ENCODE measurements at regions not wholly inside any gene's neighbourhood (a gene's known extent, or its start where the extent isn't known, plus 50 kb on each side); places are given as distances from the start of the nearest gene placed in this dataset.

DNA sequence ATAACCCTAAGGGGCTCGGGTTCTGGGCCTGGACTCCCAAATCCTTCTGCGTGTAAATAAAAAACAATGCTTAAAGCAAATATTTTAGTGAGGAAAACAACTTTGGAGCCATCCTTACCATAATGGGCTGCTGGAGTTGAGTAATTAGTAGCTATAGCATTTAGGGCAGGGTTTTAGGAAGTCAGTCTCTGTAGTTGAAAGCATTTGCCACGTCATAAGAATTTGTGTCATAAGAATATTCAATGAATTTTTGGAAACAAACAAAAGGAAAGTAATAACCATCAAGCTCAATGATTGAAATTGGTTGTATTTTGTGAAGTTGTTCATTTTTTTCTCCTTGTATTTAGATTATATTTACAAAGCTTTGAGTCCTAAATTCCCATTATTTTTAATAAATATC lies 114.8 kb upstream of the ELL2 start:
- H3K9me3 Mint-ChIP-seq, result no peaks in the 10 kb centered on the region
- no peaks in the 10 kb centered on the region for H3K4me1 Mint-ChIP-seq
- H3K27ac Mint-ChIP-seq (ENCODE audit: unreplicated experiment), result no peak overlapping the region
- H3K4me3 Mint-ChIP-seq, result no peak overlapping the region
- H3K36me3 Mint-ChIP-seq (ENCODE audit: low read depth), result no peaks in the 10 kb centered on the region
- no peaks in the 10 kb centered on the region for H3K27me3 Mint-ChIP-seq (ENCODE audit: low read depth)
- TF ChIP-seq, protein P1, sequence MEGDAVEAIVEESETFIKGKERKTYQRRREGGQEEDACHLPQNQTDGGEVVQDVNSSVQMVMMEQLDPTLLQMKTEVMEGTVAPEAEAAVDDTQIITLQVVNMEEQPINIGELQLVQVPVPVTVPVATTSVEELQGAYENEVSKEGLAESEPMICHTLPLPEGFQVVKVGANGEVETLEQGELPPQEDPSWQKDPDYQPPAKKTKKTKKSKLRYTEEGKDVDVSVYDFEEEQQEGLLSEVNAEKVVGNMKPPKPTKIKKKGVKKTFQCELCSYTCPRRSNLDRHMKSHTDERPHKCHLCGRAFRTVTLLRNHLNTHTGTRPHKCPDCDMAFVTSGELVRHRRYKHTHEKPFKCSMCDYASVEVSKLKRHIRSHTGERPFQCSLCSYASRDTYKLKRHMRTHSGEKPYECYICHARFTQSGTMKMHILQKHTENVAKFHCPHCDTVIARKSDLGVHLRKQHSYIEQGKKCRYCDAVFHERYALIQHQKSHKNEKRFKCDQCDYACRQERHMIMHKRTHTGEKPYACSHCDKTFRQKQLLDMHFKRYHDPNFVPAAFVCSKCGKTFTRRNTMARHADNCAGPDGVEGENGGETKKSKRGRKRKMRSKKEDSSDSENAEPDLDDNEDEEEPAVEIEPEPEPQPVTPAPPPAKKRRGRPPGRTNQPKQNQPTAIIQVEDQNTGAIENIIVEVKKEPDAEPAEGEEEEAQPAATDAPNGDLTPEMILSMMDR (conservative IDR thresholded peaks at IDR 0.05), result no peak
- DNase-seq (ENCODE audit: low read depth, low spot score), result no peak

DNA sequence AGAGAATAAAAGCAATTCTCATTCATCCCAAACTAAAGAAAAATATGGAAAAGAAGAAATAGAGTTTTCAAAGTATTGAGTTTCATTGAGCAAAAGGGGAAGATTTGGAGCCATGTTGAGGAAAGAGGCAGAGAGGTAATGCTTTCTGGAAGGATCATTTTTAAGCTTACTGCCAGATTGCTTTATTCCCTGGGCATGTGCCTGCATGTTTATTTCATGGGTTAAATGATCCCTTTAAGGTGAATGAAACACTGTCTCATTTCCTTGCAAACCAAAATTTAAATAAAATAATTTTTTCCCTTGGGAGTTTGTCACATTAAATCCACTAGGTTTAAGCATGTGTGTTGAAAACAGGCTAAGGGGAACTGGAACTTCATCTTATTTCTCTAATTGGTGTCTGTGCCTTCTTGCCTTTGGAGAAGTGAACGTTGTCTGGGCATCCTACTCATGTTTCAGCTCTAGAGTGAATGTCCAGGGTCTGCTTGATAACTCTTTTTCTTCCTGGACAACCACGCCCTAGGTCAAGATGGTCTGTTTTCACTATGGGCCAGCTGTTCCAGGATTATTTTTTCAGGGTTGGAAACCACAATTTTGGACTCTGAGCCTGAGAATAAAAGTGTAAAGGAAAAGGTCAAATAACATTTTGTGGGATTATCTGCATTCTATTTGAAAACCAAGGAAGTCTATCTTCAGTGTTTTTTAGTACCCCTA lies 114.1 kb upstream of the ELL2 start:
- TF ChIP-seq, protein P1 (conservative IDR thresholded peaks at IDR 0.05), result no peak
- DNase-seq (ENCODE audit: low read depth, low spot score), result no peak
- H3K36me3 Mint-ChIP-seq (ENCODE audit: low read depth), result no peaks in the 10 kb centered on the region
- no peak overlapping the region for H3K4me3 Mint-ChIP-seq
- H3K27me3 Mint-ChIP-seq (ENCODE audit: low read depth), result no peaks in the 10 kb centered on the region
- no peak overlapping the region for H3K27ac Mint-ChIP-seq (ENCODE audit: unreplicated experiment)
- H3K9me3 Mint-ChIP-seq, result no peaks in the 10 kb centered on the region
- no peaks in the 10 kb centered on the region for H3K4me1 Mint-ChIP-seq

DNA sequence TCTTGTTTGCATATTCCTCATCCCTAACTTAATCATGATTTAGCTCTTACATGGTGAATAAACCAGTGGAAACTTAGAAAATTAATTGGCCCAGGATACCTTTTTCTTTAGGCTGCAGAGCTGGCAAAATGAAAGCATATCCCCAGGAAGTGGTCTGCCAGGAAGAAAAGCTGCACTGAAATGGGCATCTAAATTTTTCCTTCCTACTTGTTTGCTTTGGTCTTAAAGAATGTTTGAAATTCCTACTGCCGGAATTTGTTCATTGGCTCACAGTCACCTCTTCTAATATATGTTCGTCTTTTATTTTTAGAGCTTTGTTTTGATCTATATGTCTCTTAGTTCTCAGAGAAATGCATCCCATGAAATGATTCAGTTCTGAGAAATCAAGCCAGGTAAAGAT lies 113.2 kb upstream of the ELL2 start:
- Mint-ChIP-seq H3K27ac (ENCODE audit: unreplicated experiment) (no peak overlapping the region), H3K36me3 (ENCODE audit: low read depth) (no peaks in the 10 kb centered on the region), H3K4me3 (no peak overlapping the region), H3K27me3 (ENCODE audit: low read depth) (no peaks in the 10 kb centered on the region), H3K4me1 (no peaks in the 10 kb centered on the region), H3K9me3 (no peaks in the 10 kb centered on the region)
- TF ChIP-seq, protein P1 (conservative IDR thresholded peaks at IDR 0.05), result no peak
- DNase-seq (ENCODE audit: low read depth, low spot score), result no peak

DNA sequence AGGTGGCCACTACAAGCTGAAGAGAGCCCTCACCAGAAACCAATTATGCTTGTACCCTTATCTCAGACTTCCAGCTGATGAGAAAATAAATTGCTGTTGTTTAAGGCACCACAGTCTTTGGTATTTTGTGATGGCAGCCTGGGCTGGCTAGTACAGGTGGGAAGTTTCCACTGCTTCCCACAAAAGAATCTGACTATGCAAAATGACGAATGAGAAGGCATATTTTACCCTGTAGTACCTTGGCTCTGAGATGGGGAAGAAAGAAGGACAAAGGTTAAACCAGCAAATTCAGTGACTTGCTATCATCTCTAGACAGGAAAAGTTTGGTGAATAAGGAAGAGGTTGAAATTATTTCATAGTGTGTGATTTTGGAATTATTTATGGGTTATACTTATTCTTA lies 112.8 kb upstream of the ELL2 start:
- Mint-ChIP-seq H3K4me1 (no peaks in the 10 kb centered on the region), H3K36me3 (ENCODE audit: low read depth) (no peaks in the 10 kb centered on the region), H3K4me3 (no peak overlapping the region), H3K9me3 (no peaks in the 10 kb centered on the region), H3K27ac (ENCODE audit: unreplicated experiment) (no peak overlapping the region), H3K27me3 (ENCODE audit: low read depth) (no peaks in the 10 kb centered on the region)
- no peak for DNase-seq (ENCODE audit: low read depth, low spot score)
- TF ChIP-seq, protein P1 (conservative IDR thresholded peaks at IDR 0.05), result no peak

DNA sequence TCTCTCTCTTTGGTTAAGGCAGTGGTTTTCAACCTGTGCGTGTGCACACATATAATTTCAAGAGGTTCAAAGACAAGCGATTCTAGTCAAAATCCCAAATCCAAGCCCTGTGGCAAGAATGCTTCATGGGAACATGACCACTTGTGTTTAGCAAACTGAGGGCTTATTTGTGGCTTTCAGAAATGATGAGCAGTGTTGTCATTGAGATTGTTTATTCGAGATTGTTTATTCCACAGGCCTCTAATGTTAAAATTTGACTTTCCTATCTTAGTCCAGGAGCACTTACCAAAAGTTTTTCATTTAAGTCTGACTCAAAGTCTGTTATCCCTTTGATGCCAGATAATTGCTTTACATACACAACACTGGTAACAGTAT lies 111.1 kb upstream of the ELL2 start:
- H3K9me3 Mint-ChIP-seq, result no peaks in the 10 kb centered on the region
- H3K4me3 Mint-ChIP-seq, result no peak overlapping the region
- DNase-seq (ENCODE audit: low read depth, low spot score), result no peak
- H3K36me3 Mint-ChIP-seq (ENCODE audit: low read depth), result no peaks in the 10 kb centered on the region
- peaks cover 4% of the 10 kb centered on the region for H3K4me1 Mint-ChIP-seq
- TF ChIP-seq, protein P1 (conservative IDR thresholded peaks at IDR 0.05), result no peak
- H3K27ac Mint-ChIP-seq (ENCODE audit: unreplicated experiment), result no peak overlapping the region
- H3K27me3 Mint-ChIP-seq (ENCODE audit: low read depth), result no peaks in the 10 kb centered on the region

Data from neural crest cell (in vitro differentiated cells).